ENCODE measurements at regions not wholly inside any gene's neighbourhood (a gene's known extent, or its start where the extent isn't known, plus 50 kb on each side); places are given as distances from the start of the nearest gene placed in this dataset.

DNA sequence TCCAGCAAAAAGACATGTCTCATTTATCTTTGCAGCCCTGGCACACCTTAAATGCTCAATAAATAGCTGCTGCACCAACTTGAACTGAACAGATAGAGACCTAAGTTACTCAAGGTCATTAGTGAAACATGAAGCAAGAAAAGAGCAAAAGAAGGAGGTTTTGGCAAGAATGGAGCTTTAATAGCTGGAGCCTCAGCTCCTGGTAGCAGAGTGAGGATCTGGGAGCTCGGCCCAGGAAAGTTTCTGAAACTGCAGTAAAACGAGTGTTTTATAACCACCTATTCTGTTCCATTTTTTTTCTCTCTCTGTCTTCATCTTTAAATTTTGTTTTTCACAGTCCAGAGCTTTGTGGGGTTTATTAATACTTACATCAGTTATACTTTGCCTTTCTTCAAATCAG lies 207.5 kb downstream of the SETD4 start:
- H3K4me3 ChIP-seq (replicated peaks in 1 of 3): no peak overlapping the region
- 78 to 86% methylated on average over 2 of the region's 2 CpGs for WGBS, 2 donors
- DNase-seq: no peak
- no peaks in the 10 kb centered on the region for H3K36me3 ChIP-seq
- intact Hi-C loops (cut with DNase I): no loop called here
- no peaks in the 10 kb centered on the region for H3K27me3 ChIP-seq
- H3K9me3 ChIP-seq: no peaks in the 10 kb centered on the region
- no peaks in the 10 kb centered on the region for H3K4me1 ChIP-seq
- TF ChIP-seq, protein P1, sequence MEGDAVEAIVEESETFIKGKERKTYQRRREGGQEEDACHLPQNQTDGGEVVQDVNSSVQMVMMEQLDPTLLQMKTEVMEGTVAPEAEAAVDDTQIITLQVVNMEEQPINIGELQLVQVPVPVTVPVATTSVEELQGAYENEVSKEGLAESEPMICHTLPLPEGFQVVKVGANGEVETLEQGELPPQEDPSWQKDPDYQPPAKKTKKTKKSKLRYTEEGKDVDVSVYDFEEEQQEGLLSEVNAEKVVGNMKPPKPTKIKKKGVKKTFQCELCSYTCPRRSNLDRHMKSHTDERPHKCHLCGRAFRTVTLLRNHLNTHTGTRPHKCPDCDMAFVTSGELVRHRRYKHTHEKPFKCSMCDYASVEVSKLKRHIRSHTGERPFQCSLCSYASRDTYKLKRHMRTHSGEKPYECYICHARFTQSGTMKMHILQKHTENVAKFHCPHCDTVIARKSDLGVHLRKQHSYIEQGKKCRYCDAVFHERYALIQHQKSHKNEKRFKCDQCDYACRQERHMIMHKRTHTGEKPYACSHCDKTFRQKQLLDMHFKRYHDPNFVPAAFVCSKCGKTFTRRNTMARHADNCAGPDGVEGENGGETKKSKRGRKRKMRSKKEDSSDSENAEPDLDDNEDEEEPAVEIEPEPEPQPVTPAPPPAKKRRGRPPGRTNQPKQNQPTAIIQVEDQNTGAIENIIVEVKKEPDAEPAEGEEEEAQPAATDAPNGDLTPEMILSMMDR (IDR thresholded peaks at IDR 0.05): no peak
- TF ChIP-seq POLR2A (IDR thresholded peaks at IDR 0.05): no peak
- no peak overlapping the region for H3K27ac ChIP-seq

DNA sequence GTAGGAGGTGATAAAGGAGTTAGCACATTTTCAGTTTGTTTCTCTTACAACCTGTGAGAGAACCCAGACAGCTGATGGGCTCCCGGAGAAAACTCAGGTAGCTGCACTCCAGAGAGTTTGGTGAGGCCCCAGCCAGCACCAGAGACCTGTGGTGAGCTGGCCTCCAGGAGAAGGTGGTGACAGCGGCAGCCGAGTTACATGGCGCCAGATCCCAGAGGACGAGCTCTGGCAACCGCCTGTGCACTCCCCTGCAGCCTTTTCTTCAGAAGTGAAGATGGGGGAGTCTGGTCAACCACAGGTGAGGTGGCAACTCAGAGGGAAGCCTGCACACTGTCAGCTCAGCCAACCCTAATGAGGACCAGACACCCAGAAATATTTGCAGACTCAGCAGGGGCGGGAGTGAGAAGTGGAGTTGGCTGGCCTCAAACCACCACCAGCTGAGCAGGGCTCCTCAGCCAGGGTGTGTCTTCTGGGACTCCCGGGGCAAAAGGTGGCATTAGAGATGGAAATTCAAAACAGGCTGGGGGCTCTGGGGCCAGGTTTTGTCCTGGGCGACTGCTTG lies 209.7 kb downstream of the SETD4 start:
- TF ChIP-seq, protein P1 (IDR thresholded peaks at IDR 0.05): no peak
- TF ChIP-seq POLR2A (IDR thresholded peaks at IDR 0.05): no peak
- Histone ChIP-seq H3K9me3 (no peaks in the 10 kb centered on the region), H3K27me3 (no peaks in the 10 kb centered on the region), H3K4me3 (replicated peaks in 1 of 3) (no peak overlapping the region), H3K36me3 (no peaks in the 10 kb centered on the region), H3K4me1 (no peaks in the 10 kb centered on the region), H3K27ac (no peak overlapping the region)
- intact Hi-C loops (cut with DNase I): no loop called here
- no peak for DNase-seq
- WGBS, 2 donors: 72 to 79% methylated on average over 8 to 9 of the region's 9 CpGs

DNA sequence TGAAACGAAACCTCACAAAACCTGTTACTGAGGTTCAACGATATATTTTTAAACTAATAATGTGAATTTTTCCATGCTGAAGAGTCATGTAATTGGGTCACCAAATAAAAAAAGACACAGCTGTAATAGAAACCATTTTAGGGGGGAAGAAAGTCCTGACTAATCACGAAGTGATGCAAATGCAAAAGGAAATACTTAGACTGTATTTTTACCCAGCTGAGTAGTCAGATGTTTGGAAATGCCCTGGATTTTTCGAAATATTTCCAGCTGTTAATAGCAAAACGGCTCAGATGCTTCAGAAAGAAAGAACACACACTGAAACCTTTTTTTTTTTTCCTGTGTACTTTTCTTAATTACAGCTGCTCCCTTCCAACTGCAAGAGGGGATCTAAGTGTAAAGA lies 210.3 kb downstream of the SETD4 start:
- H3K4me3 ChIP-seq (replicated peaks in 1 of 3): no peak overlapping the region
- H3K27ac ChIP-seq: no peak overlapping the region
- no peaks in the 10 kb centered on the region for H3K36me3 ChIP-seq
- H3K4me1 ChIP-seq: no peaks in the 10 kb centered on the region
- no peaks in the 10 kb centered on the region for H3K9me3 ChIP-seq
- WGBS, 2 donors: 63 to 72% methylated on average over 5 of the region's 5 CpGs
- TF ChIP-seq, protein P1 (IDR thresholded peaks at IDR 0.05): no peak
- TF ChIP-seq POLR2A (IDR thresholded peaks at IDR 0.05): no peak
- intact Hi-C loops (cut with DNase I): no loop called here
- no peaks in the 10 kb centered on the region for H3K27me3 ChIP-seq
- no peak for DNase-seq

DNA sequence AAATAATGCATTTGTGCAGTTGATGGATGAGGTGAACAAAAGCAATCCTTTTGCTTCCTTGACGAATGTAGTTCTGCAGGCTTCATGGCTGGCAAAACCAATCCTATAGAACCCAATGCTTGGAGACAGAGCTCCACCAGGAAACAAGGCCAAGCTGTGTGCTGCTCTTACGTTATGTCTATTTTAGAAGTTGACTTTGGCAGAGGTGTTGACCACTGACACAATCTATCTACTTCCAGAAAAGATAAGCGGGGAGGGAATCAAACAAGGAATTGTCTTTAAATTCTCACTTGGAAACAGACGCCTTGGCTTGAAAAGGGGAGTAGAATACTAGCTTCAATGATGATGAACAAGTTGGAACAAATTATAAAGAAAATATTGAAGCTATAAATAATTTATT lies 211.2 kb downstream of the SETD4 start:
- WGBS, 2 donors: 77 to 90% methylated on average over 4 of the region's 4 CpGs
- no peak overlapping the region for H3K4me3 ChIP-seq (replicated peaks in 1 of 3)
- H3K4me1 ChIP-seq: no peaks in the 10 kb centered on the region
- H3K27me3 ChIP-seq: no peaks in the 10 kb centered on the region
- no peaks in the 10 kb centered on the region for H3K36me3 ChIP-seq
- no peak overlapping the region for H3K27ac ChIP-seq
- H3K9me3 ChIP-seq: no peaks in the 10 kb centered on the region
- intact Hi-C loops (cut with DNase I): no loop called here
- DNase-seq: no peak
- TF ChIP-seq POLR2A (IDR thresholded peaks at IDR 0.05): no peak
- TF ChIP-seq, protein P1 (IDR thresholded peaks at IDR 0.05): no peak

DNA sequence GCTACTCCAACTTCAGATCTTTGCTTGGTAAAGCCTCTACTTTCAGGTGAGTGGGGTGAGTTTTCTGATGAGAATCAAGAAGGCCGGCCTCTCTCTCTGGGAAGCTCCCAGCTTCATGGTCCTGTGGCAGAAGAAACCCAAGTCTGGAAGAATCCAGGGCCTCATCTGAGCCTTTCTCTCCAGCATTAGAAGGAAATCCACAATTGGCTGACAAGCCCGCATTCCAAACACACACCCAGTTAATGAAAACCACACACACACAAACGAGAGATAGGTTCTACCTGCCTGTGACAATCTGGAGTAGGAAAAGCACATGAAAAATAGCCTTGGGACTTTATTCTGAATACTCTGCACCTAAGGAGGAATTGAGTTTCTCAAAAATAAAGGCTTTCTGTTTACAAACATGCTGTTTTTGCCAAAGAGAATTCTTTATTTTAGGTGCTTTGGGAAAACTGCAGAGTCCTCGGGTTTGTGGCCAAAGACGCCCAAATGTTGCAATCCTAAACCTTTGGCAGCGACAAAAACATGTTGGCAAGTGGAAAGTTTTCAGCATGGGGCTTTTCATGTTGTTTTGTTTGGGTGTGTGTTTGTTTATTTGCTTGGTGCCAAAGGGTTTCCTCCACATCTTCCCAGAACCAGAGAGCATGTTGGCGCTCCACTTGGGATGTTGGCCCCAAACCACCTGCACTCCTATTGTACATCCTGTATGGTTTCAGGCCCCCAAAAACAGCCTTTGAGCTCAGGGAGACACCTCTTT lies 216.2 kb downstream of the SETD4 start:
- intact Hi-C loops (cut with DNase I): no loop called here
- no peaks in the 10 kb centered on the region for H3K4me1 ChIP-seq
- 73 to 76% methylated on average over 7 of the region's 7 CpGs for WGBS, 2 donors
- no peaks in the 10 kb centered on the region for H3K9me3 ChIP-seq
- no peaks in the 10 kb centered on the region for H3K36me3 ChIP-seq
- no peaks in the 10 kb centered on the region for H3K27me3 ChIP-seq
- no peak overlapping the region for H3K27ac ChIP-seq
- no peak overlapping the region for H3K4me3 ChIP-seq (replicated peaks in 1 of 3)
- no peak for DNase-seq
- TF ChIP-seq POLR2A (IDR thresholded peaks at IDR 0.05): no peak
- TF ChIP-seq, protein P1 (IDR thresholded peaks at IDR 0.05): no peak

Measured in thyroid gland (tissue), 4 donors.